ENCODE measurements at regions not wholly inside any gene's neighbourhood (a gene's known extent, or its start where the extent isn't known, plus 50 kb on each side); places are given as distances from the start of the nearest gene placed in this dataset.

GRCh38 chrX:80139564-80139963, 125.0 kb downstream of the TBX22 start:
- no peaks in the 10 kb centered on the region for H3K36me3 Mint-ChIP-seq (ENCODE audit: insufficient read depth, unreplicated experiment)
- no peaks in the 10 kb centered on the region for H3K9me3 Mint-ChIP-seq (ENCODE audit: unreplicated experiment)
- no peak overlapping the region for H3K4me3 Mint-ChIP-seq (ENCODE audit: unreplicated experiment)
- DNase-seq, result no peak
- TF ChIP-seq, protein P1, sequence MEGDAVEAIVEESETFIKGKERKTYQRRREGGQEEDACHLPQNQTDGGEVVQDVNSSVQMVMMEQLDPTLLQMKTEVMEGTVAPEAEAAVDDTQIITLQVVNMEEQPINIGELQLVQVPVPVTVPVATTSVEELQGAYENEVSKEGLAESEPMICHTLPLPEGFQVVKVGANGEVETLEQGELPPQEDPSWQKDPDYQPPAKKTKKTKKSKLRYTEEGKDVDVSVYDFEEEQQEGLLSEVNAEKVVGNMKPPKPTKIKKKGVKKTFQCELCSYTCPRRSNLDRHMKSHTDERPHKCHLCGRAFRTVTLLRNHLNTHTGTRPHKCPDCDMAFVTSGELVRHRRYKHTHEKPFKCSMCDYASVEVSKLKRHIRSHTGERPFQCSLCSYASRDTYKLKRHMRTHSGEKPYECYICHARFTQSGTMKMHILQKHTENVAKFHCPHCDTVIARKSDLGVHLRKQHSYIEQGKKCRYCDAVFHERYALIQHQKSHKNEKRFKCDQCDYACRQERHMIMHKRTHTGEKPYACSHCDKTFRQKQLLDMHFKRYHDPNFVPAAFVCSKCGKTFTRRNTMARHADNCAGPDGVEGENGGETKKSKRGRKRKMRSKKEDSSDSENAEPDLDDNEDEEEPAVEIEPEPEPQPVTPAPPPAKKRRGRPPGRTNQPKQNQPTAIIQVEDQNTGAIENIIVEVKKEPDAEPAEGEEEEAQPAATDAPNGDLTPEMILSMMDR (IDR thresholded peaks at IDR 0.05; ENCODE audit: insufficient read depth in 1 of 2, low read depth in 1 of 2, low read length in 1 of 2, severe bottlenecking in 1 of 2, unreplicated experiment in 1 of 2), result no peak
- BruUV-seq (replicated peaks), result no TSS peak
- H3K27me3 Mint-ChIP-seq (ENCODE audit: insufficient read depth, unreplicated experiment), result no peaks in the 10 kb centered on the region
- H3K4me1 ChIP-seq, result no peaks in the 10 kb centered on the region
- H3K27ac Mint-ChIP-seq (ENCODE audit: unreplicated experiment), result no peak overlapping the region
- no peaks in the 10 kb centered on the region for H3K36me3 ChIP-seq (ENCODE audit: control insufficient read depth, insufficient read depth, low read length)
- no peaks in the 10 kb centered on the region for H3K9me3 ChIP-seq
- intact Hi-C loops (cut with micrococcal nuclease; ENCODE audit: unreplicated experiment), result no loop called here
- H3K4me3 ChIP-seq (ENCODE audit: low read depth, low read length), result no peak overlapping the region
- H3K4me1 Mint-ChIP-seq (ENCODE audit: low read depth, unreplicated experiment), result no peaks in the 10 kb centered on the region
- ChIA-PET CTCF (no interaction called here), POLR2A (no interaction called here)
- no peaks in the 10 kb centered on the region for H3K27me3 ChIP-seq (replicated peaks; ENCODE audit: control insufficient read depth, insufficient read depth, low read length)

- H3K4me3 Mint-ChIP-seq (ENCODE audit: unreplicated experiment), result no peak overlapping the region
- no peaks in the 10 kb centered on the region for H3K27me3 Mint-ChIP-seq (ENCODE audit: insufficient read depth, unreplicated experiment)
- no peak overlapping the region for H3K27ac Mint-ChIP-seq (ENCODE audit: unreplicated experiment)
- H3K36me3 Mint-ChIP-seq (ENCODE audit: insufficient read depth, unreplicated experiment), result no peaks in the 10 kb centered on the region
- TF ChIP-seq, protein P1 (IDR thresholded peaks at IDR 0.05; ENCODE audit: insufficient read depth in 1 of 2, low read depth in 1 of 2, low read length in 1 of 2, severe bottlenecking in 1 of 2, unreplicated experiment in 1 of 2), result no peak
- Histone ChIP-seq H3K4me1 (no peaks in the 10 kb centered on the region), H3K9me3 (no peaks in the 10 kb centered on the region), H3K27me3 (replicated peaks; ENCODE audit: control insufficient read depth, insufficient read depth, low read length) (no peaks in the 10 kb centered on the region), H3K4me3 (ENCODE audit: low read depth, low read length) (no peak overlapping the region), H3K36me3 (ENCODE audit: control insufficient read depth, insufficient read depth, low read length) (no peaks in the 10 kb centered on the region)
- no peaks in the 10 kb centered on the region for H3K4me1 Mint-ChIP-seq (ENCODE audit: low read depth, unreplicated experiment)
- ChIA-PET CTCF (no interaction called here), POLR2A (no interaction called here)
- peaks cover 8% of the 10 kb centered on the region for H3K9me3 Mint-ChIP-seq (ENCODE audit: unreplicated experiment)
- no TSS peak for BruUV-seq (replicated peaks)
- no peak for DNase-seq
- intact Hi-C loops (cut with micrococcal nuclease; ENCODE audit: unreplicated experiment), result no loop called here
Measured at GRCh38 chrX:80170581-80170980, 156.0 kb downstream of the TBX22 start.

GRCh38 chrX:80173261-80173660, 158.7 kb downstream of the TBX22 start:
- Histone ChIP-seq H3K9me3 (no peaks in the 10 kb centered on the region), H3K4me3 (ENCODE audit: low read depth, low read length) (no peak overlapping the region), H3K4me1 (no peaks in the 10 kb centered on the region), H3K36me3 (ENCODE audit: control insufficient read depth, insufficient read depth, low read length) (no peaks in the 10 kb centered on the region), H3K27me3 (replicated peaks; ENCODE audit: control insufficient read depth, insufficient read depth, low read length) (no peaks in the 10 kb centered on the region)
- no peak for DNase-seq
- intact Hi-C loops (cut with micrococcal nuclease; ENCODE audit: unreplicated experiment), result no loop called here
- no peaks in the 10 kb centered on the region for H3K36me3 Mint-ChIP-seq (ENCODE audit: insufficient read depth, unreplicated experiment)
- POLR2A ChIA-PET, result no interaction called here
- BruUV-seq (replicated peaks), result no TSS peak
- H3K4me3 Mint-ChIP-seq (ENCODE audit: unreplicated experiment), result no peak overlapping the region
- no peaks in the 10 kb centered on the region for H3K27me3 Mint-ChIP-seq (ENCODE audit: insufficient read depth, unreplicated experiment)
- CTCF ChIA-PET, result no interaction called here
- H3K4me1 Mint-ChIP-seq (ENCODE audit: low read depth, unreplicated experiment), result no peaks in the 10 kb centered on the region
- H3K27ac Mint-ChIP-seq (ENCODE audit: unreplicated experiment), result no peak overlapping the region
- TF ChIP-seq, protein P1 (IDR thresholded peaks at IDR 0.05; ENCODE audit: insufficient read depth in 1 of 2, low read depth in 1 of 2, low read length in 1 of 2, severe bottlenecking in 1 of 2, unreplicated experiment in 1 of 2), result no peak
- peaks cover 1% of the 10 kb centered on the region for H3K9me3 Mint-ChIP-seq (ENCODE audit: unreplicated experiment)
